HG03439 (cell line): ENCODE measurements at regions not wholly inside any gene's neighbourhood (a gene's known extent, or its start where the extent isn't known, plus 50 kb on each side); places are given as distances from the start of the nearest gene placed in this dataset.
"Not testable (repeated sequence)": the region's sequence is repeated elsewhere in the genome, so short reads cannot be mapped to it uniquely, and the experiment has no call there.

ENCODE experiments used
- ATAC-seq: cut with Tn5 transposase; IDR thresholded peaks from one replicate; pipeline ENCODE4 v1.9.1; 2021; ENCODE audit warnings: mild to moderate bottlenecking, moderate library complexity; ENCODE audit not compliant: unreplicated experiment

DNA sequence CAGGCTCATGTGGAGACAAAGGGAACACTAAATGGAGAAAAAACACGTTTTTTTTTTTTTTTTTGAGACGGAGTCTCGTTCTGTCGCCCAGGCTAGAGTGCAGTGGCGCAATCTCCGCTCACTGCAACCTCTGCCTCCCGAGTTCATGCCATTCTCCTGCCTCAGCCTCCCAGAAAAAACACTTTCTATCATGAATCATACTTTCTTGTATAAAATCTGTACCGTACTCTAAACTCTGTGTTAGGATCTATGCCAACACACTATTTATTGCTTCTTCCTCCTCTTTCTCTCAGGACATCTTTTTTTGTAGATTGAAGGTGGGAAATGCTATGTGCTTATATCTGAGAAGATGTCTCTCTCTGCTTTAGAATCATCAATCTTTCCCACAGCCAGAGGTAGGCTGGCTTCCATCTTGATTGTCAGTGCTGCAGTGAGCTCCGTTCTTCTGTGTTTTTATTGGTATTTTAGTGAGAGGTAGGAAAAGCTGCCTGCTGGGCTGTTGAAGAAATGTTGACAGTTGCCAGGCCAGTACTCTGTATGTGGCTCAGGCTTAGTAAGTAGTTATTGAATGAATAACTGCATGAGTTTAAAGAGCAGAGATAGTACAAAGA lies 101.1 kb downstream of the GPR85 start:
- ATAC-seq, result no peak

DNA sequence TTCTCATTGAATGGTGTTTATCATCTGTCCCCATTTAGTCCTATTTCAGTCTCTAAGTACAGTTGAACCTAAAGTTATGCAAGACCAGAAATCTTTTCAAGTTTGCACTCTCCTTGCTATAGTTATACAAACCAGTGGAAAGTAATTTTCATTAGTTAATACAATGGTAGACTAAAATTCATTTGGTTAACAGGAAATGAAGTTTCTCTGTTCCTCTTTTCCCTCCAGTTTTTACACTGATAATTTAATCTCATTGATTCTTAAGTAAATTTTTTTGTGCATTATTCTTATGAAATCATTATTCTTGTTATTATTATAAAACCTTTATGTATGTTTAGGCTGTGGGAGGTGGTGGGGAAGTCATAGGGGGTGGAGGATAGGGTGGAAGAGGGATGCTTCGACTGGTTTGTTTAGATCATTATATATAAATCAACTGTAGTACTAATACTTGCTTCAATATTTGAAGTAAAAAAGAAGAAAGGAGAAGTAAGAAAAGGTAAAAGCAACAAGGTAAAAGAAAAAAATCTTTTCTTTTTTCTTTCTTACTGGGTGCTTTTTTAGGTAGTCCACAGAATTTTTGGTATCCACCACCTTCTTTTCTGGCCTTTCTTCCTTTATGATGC lies 104.1 kb downstream of the GPR85 start:
- ATAC-seq, result peak; percentile 56

DNA sequence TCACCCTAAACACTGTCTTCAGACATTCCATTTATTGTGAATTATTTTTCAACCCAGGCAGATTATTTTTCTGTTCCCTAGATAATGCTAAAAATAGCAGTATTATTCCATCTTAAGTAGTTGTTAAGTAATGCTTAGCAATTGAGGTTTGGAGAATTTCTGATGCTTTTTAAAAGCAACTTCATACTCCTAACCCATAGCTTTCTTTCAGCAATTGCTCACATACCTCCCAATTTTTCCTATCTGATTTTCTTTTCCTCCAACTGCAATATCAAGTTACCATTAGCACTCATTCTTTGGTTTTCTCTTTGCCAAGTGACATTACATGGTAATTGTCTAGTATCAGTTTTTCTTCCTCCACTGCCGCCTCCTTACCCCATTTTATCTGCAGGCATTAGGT lies 104.7 kb downstream of the GPR85 start:
- ATAC-seq, result peak; percentile 27

DNA sequence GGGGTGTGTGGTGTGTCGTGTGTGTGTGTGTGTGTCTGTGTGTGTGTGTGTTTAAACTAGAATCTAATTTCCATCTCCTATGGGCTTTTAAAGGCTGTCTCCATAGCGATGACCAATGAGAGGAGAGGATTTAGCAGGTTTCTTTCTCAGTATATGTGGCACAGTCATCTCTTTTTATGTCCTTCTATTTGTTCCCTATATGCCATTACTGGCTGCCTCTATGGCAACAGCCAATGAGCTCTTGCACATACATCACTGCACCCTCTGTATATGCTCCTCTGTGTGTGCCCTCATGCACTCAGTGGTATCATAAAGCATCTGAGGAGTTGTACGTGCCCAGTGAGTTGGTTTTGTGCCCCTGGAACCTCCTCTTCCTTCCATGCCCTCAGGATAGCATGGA lies 107.6 kb downstream of the GPR85 start:
- ATAC-seq, result not testable (repeated sequence)

DNA sequence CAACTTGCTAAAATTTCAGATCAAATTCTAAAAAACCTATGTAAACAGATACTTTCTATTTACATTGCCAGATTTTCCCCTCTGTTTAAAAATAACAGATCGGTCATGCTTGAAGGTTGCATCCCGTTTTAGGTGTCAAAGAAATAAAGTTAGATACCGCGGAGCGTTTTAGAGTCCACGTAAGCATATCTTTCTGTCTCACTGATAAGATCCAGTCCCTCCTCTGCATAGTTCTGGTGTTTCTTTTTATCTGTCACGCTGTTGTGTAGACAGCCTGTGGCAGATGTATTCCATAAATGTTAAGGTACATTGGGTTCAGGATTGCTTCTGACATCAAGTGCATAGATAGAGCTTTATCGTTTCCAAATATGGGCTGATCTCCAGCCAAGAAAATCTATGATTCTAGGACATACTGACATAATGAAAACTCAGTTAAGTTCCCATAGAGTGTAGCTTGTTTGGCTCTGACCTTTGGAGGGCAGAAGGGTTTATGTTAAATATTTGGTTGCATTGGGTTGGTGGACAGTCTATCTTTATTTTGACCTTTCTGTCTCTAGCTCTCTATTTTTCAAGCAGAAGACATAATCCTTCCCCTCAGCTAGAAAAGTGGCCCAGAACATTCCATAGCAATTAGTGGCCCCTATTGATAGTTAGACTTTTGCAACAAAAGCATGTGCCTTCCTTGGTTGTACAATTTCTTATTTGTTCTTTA lies 109.2 kb downstream of the GPR85 start:
- ATAC-seq, result peak; percentile 48

DNA sequence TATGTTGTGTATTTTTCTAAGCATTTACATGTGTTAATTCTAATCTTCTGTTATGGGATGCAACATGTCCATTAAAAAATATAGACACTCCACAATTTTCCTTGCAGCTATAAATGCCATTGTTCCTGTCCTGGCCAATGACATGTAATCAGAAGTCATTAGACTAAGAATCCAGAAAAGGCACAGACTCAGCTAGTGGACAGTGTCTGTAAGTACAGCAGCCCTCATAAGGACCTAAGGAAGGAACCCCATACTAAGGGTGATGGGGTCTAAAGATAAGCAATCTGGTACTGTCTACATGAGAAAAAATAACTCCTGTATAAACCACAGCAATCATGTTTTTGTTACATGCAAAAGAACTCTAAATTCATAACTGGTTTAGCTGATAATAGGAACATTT lies 115.9 kb downstream of the GPR85 start:
- no peak for ATAC-seq

DNA sequence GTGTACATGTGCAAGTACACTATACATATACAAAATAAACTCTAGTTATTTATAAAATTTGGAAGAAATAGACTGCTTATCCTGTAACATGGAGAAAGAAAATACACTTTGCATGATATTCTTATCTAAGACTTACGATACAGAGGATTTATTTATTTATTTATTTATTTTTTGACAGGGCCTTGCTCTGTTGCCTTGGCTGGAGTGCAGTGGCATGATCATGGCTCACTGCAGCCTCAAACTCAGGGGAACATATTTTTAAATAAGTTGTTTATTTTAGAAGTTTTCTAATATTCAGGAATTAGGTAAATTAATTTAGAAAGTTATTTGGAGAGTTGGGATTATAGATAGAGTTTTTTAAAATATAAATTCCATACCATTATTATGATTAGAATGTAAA lies 116.7 kb downstream of the GPR85 start:
- no peak for ATAC-seq

DNA sequence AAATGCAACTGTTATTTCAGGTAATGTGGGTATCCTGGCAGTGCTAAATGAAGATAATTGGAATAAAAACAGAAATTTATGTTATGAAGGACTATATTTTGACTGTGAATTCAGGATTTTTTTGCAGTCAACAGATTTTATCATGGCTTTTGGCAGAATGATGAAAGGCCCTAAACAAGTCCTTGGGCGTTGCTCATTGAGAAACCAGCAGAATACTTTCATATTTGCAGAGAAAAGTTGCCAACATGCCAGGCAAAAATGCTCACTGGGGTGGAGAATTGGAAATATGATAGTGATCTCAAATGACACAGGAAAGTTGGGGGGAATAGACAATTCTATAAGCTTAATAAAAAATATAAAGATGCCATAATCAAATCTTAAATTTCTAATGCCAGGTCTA lies 121.1 kb downstream of the GPR85 start:
- ATAC-seq, result no peak

DNA sequence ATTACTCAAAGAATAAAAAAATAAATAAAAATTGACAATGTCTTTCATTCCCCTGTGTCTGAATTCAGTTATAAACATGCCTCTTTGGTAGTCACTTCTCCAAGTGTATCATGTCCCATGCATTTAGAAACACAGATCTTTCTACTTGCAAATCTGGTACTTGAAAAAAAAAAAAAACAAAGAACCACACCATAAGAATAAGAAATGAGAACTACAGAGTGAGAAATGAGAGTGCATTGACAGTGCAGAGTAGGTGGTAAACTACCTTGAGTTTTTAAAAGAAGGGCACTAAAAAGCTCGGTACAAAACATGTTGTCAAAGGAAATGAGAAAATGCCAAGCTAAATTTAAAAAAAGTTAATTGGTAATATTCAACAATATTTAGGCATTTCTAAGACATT lies 123.0 kb downstream of the GPR85 start:
- ATAC-seq, result peak; percentile 63

DNA sequence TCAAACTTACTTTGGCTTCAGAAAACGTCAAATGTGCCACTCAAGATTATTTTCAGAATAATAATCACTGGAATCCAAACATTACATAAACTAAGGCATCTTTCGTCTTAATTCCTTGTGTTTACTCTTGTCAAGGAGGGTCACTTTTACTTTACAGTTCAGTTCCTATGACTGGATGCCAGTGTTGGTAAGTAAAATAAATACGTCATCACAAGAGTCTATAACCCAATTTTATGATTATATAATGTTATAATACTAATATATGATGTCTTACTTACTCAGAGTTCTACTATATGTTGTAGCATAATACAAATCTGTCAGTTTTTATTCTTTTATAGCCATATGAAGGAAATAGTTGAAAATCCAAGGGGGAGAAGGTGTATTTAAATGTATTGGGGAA lies 123.8 kb downstream of the GPR85 start:
- no peak for ATAC-seq

DNA sequence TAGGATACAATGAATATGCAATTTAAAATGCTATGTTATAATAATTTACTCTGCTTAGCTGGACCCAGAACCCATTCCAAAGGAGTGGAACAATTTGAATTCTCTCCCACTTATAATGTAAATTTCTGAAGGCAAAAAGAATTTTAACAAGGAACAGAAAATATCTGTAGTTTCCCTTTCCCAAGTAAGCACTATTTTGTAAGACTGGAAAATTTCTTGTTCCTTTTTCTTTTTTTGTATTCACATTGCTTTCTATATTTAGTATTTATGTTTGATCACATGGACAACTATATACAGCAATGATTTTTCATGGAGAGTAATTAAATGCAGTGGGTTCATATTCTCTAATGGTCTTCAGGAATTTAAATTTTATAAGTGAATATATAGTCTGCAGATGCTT lies 127.4 kb downstream of the GPR85 start:
- no peak for ATAC-seq

DNA sequence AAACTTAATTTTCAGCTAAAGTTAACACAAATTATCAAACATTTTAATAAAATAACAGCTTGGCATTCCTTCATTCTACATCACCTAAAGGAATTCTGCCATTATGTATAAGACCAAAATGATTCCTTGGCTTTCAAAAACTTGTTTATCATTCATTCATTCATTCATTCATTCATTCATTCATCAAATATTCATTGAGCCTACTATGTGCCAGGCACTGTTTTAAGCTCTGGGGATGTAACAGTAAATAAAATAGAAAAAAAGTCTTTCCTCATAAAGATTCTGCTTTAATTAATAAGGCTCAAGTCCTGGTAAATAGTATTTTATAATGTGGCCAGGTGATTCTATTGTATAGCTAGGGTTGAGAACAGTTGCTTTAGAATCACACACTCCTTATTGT lies 127.9 kb downstream of the GPR85 start:
- ATAC-seq, result no peak

DNA sequence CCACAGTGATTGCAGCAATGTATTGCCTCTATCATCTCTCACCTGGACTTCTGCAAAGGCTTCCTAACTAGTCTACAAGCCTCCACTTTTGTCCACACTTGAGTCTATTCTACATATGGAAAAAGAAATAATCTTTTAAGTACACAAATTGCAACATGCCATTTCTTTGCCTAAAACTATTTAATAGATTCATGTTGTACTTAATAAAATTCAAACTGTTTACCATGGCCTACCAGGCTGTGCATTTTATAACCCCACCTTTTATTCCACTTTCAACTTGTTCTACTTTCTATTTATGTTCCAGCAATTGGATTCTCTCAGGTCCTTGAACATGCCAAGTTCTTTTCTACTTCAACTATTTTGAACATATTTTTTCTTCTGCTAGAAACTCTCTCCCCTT lies 128.7 kb downstream of the GPR85 start:
- no peak for ATAC-seq

DNA sequence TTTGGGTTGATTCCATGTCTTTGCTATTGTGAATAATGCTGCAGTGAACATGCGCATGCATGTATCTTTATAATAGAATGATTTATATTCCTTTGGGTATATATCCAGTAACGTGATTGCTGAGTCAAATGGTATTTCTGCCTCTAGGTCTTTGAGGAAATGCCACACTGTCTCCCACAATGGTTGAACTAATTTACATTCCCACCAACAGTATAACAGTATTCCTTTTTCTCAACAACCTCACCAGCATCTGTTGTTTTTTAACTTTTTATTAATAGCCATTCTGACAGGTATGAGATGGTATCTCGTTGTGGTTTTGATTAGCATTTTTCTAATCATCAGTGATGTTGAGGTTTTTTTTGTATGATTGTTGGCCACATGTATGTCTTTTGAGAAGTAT lies 133.6 kb downstream of the GPR85 start:
- ATAC-seq, result not testable (repeated sequence)

DNA sequence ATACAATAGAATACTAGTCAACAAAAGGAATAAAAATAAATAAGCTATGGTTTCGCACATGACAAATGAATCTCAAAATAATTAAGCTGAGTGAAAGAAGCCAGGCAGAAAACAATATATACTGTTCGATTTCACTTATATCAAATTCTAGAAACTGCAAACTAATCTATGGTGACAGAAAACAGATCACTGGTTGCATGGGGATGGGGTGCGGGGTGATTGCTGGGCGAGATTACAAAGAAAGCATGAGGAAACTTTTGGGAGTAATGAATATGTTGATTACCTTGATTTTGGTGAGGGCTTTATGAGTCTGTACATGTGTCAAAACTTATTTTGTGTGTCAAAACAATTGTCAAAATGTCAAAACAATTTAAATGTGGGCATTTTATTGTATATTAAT lies 135.6 kb downstream of the GPR85 start:
- ATAC-seq, result no peak

DNA sequence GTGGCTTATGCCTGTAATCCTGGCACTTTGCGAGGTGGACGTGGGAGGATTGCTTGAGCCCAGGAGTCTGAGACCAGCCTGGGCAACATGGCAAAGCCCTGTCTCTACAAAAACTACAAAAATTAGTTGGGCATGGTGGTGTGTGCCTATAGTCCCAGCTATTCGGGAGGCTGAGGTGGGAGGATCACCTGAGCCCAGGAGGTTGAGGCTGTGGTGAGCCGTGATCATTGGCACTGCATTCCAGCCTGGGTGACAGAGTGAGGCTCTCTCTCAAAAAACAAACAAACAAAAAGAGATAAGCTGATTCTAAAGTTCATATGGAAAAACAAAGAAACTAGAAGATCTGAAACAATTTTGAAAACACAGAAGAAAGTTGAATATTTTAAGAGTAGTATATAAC lies 136.9 kb downstream of the GPR85 start:
- ATAC-seq, result not testable (repeated sequence)

DNA sequence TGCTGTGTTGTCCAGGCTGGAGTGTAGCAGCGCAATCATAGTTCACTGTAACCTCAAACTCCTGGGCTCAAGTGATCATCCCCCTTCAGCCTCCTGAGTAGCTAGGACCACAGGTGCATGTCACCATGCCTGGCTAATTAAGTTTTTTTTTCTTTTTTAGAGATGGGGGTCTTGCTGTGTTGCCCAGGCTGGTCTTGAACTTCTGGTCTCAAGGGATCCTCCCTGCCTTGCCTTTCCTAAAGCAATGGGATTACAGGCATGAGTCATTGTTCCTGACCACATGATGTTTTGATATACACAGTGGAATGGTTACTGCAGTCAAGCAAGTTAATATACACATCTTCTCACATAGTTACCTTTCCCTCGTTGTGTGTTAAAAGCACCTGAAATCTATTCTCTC lies 140.3 kb downstream of the GPR85 start:
- ATAC-seq, result no peak

DNA sequence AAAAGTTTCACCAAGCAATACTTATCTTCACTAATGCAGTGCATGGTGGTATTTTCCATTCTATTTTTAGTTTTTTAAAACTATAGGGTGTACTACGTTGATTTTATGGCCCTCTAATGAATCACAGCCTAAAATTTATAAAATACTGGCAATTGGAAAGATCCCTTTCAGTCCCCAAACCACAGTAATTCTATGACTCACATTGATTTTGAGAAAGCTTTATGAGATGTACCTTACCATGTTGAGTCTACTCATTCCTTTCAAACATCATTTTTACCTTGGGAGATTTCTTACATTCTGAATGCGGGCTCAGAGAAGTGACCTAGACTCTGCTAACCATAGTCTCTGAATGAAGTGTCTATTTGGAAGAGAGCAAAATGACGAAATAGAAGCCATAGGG lies 141.6 kb downstream of the GPR85 start:
- ATAC-seq, result no peak

DNA sequence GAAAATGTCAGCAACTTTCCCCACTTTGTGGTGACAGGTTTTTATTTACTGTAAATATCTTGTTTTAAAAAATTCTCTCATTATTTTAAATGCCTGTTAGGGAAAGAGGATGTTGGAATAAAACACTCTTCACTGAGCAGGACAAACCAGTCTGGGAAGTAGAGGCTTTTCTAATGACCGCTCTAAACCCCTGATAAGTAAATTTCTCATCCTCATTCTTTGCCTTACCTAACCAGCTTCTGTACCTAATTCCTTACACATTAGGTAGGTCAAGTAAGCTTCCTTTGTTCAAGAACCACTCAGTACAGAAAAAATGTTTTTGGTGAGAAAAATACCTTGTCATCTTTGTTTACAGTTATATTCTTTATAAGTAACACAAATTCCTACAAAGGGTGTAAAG lies 143.6 kb downstream of the GPR85 start:
- no peak for ATAC-seq

DNA sequence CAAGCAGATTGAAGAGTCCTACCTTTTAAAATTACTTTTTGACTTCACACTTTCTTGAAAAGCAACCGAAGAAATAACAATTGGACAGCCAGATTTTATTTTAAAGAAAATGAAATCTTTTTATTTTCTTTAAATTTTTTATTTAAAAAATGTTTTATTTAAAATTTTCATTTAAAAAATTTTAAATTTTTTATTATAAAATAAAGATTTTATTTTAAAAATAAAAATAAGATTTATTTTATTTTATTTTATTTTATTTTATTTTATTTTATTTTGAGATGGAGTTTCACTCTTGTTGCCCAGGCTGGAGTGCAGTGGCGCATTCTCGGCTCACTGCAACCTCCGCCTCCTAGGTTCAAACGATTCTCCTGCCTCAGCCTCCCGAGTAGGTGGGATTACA lies 144.5 kb downstream of the GPR85 start:
- ATAC-seq, result not testable (repeated sequence)

DNA sequence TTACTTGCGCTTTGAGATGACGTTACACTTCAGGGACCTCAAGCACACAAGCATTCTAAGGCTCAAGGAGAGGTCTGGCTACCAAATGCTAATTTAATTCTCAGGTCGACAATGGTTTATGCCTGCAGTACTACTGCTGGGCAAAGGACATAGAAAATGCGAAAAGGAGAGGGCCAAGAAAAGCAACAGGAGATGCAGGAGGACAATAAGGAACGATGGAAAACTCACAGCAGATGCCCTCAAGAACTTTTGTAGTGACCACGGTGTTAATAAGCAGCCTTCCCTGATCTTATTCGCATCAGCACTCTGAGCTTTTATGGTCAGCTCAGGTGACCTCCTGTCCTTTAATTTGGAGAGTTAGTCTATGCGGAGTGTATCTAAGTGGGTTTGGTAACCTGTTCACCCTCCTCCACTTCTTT lies 146.3 kb downstream of the GPR85 start:
- peak; percentile 54 for ATAC-seq

DNA sequence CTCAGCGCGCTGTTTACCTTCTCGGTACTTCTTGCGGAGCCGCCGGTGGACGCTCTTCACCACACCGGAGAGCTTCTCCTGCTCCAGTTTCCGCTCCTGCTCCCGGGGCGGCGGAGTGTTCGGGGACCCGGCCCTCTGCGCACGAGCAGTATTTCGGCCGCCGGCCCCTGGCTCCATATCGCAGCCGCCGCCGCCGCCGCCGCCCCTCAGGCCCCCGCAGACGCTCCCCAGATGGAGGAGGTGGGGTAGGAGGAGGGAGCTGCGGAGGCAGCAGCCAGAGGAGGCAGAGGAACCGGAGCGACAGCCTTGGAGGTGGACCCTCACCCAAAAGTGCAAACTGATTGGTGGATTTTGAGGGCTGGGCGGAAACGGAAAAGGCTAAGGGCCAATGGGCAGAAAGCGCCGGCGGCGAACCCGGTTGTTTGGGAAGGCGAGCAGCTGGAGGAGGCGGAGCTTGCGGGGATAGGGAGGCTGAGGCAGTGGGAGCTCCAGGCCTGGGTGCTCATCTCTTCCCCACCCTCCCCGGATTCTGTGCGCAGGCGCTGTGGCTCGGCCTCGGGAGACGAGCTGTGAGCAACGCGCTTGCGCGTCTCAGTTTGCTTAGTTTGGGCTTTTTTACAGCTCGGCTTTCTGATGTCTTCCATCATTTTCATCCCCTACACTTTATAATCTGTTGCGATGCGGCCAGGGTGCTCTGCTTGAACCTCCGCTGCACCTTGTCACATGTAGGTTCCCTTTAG lies 146.9 kb downstream of the GPR85 start:
- peak; percentile 98 for ATAC-seq
